ENCODE measurements at regions not wholly inside any gene's neighbourhood (a gene's known extent, or its start where the extent isn't known, plus 50 kb on each side); places are given as distances from the start of the nearest gene placed in this dataset.

DNA sequence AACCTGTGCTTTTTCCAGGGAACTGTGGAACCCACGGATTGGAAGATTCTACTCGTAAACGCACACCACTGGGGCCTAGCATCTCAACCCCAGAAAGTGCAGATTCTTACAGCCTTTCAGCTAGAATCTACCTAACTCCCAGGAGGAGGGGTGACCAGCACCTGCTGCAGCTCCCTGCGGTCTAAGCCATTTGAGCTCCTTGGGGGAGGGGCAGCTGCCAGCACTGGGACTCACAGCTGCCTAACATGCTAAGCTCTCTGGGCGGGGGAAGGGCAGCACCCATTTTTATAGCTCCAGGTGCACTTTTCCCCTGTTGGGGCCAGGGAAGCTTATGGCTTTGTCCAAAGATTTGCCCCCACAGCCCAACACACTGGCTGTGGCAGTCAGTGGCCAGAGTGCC, 595.7 kb upstream of the EPHA5 start:
- TF ChIP-seq, protein P1, sequence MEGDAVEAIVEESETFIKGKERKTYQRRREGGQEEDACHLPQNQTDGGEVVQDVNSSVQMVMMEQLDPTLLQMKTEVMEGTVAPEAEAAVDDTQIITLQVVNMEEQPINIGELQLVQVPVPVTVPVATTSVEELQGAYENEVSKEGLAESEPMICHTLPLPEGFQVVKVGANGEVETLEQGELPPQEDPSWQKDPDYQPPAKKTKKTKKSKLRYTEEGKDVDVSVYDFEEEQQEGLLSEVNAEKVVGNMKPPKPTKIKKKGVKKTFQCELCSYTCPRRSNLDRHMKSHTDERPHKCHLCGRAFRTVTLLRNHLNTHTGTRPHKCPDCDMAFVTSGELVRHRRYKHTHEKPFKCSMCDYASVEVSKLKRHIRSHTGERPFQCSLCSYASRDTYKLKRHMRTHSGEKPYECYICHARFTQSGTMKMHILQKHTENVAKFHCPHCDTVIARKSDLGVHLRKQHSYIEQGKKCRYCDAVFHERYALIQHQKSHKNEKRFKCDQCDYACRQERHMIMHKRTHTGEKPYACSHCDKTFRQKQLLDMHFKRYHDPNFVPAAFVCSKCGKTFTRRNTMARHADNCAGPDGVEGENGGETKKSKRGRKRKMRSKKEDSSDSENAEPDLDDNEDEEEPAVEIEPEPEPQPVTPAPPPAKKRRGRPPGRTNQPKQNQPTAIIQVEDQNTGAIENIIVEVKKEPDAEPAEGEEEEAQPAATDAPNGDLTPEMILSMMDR (IDR thresholded peaks at IDR 0.05 in 8 of 11, conservative IDR thresholded peaks at IDR 0.05 in 3 of 11): no peak
- no peak for TF ChIP-seq POLR2A (IDR thresholded peaks at IDR 0.05)
